HG02610 (cell line): ENCODE measurements at regions not wholly inside any gene's neighbourhood (a gene's known extent, or its start where the extent isn't known, plus 50 kb on each side); places are given as distances from the start of the nearest gene placed in this dataset.

Source experiments
- ATAC-seq: cut with Tn5 transposase; IDR thresholded peaks from one replicate; pipeline ENCODE4 v1.9.1; 2021; ENCODE audit warnings: mild to moderate bottlenecking, moderate library complexity; ENCODE audit not compliant: unreplicated experiment

DNA sequence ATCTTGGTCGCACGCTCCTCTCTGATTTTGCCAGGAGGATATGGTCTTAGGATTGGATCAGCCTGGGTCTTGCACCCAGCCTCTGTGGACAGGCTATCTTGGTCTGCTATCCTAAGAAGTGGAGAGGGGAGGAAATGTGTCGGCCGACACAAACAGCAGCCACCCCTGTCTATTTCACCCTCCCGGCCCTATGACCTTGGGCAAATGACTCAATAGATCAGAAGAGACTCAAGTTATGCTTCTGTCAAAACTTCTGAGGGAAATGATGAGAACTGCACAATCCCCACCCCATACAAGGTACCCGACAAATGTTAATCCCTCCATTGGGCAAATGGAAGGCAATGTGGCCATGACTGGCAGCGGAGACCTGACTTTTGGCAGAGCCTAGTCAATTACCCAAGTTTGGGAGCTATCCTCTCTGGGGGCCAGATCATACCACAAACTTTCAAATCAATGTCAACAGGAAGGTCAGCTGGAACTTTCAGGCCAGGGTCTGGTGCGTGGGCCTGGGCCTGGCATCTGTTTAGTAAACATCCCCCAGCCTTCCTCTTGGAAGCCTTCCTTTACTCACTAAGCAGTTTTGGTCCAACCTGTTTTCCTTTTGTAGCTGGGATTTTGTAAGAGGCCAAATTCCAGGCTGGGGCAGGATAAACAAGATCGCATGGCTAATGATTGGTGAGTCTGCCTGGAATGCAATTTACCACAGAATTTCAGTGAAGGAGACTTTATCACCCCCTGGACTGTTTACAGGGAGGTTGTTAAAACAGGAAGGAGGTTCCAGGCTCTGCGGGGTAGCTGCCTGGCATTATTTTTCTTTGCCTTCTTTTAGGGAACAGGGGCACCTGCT lies 64.2 kb upstream of the CPEB4 start:
- ATAC-seq = no peak

DNA sequence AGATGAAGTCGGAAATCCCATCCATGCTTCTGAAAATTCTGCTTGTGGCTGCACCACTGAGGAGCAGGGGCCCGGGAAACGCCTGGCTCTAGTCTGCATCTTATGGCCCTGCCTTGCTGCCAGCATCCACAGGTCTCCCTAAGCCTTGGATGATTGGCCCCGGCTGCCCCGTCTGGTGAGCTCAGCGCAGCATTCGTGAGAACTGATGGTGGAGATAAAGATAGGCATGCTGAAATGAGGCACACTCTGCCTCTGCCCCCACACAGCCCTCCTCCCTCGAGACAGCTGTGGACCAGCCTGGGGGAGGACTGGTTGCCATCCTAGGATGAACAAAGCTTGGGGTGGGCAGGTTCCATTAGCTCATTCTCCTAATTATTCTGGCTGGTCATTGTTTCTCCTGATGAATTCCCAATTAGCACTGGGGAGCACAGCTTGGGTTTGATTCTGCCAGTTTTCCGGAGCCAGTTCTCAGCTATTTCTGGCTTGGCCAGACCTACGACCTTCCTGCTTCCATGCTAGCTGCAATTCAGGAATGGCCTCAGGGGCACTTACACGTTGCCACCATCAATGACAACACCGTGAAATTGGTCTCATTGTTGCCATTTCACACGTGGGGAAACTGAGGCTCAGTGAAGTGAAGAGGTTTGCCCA lies 62.8 kb upstream of the CPEB4 start:
- ATAC-seq = no peak

DNA sequence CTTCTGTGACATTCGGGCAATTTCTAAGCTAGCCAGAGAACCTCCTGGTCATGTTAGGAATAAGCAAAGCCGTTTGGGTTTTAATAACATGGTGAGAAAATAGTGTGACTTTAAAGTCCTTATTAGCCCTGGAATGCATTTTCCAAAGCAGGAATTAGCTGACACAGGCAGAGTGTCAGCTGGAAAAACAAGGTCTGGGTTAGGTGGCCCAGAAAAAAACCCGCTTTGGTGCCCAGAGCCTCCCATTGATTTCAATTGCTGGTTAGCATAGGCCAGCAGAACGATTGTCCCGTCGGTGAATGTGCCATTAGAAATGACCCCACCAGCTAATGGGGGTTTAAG lies 62.1 kb upstream of the CPEB4 start:
- no peak for ATAC-seq

GRCh38 chr5:173826428-173827350 lies 61.5 kb upstream of the CPEB4 start:
- ATAC-seq = no peak

- ATAC-seq = no peak
Measured at GRCh38 chr5:173828952-173829351, 59.2 kb upstream of the CPEB4 start.

- peak; percentile 42 for ATAC-seq
Measured at GRCh38 chr5:173829826-173830225, 58.3 kb upstream of the CPEB4 start.

DNA sequence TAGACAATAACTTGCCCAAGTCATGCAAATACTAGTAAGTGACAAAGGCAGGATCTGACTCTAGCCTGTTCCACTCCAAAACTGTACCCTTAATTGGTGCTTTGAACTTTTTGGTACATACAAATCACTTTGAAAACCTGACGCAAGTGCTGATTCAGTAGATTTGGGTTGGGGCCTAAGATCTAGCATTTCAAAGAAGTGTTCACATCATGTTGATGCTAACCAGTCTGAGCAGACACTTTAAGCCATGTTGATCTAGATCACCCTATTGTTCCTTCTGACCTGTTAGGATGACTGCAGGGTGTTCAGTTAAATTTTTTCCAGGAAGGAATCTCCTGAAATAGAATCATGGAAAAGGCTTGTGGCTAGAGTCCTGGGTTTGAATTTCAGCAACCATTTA lies 57.7 kb upstream of the CPEB4 start:
- no peak for ATAC-seq

GRCh38 chr5:173831196-173831914 lies 56.8 kb upstream of the CPEB4 start:
- ATAC-seq = no peak

GRCh38 chr5:173832386-173832785 lies 55.8 kb upstream of the CPEB4 start:
- ATAC-seq = peak; percentile 69

GRCh38 chr5:173833196-173833985 lies 54.8 kb upstream of the CPEB4 start:
- no peak for ATAC-seq

DNA sequence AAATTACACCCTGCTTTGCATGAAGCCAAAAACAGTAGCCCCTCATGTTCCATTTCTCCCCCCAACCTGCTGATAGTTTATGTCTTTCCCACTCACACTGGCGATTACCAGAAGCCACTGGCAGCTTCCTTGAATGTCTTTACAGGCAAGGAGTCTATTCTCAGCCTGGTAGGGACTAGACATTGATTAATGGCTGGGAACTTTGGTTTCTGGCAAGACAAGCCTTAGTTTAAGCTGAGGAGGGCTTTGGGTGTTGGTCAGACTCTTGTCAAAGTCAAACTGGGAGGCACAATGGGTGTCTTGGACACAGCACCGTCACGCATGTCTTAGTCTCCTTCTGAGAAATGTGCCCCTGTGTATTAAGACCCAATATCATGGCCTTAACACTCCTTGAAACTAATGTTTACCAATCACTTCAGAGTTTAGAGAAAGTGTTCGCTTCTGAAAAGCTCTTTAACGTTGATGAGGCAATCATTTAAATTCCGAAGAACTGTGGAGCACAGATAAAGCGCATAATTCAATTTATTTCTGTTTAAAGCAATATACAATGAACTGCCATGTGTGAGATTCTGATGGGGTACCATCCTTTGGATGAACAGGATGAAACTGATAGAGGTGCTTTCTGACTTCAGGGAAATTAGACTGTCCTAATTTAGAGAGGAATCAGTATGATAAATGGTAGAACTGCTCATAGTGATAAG lies 53.9 kb upstream of the CPEB4 start:
- ATAC-seq = no peak

DNA sequence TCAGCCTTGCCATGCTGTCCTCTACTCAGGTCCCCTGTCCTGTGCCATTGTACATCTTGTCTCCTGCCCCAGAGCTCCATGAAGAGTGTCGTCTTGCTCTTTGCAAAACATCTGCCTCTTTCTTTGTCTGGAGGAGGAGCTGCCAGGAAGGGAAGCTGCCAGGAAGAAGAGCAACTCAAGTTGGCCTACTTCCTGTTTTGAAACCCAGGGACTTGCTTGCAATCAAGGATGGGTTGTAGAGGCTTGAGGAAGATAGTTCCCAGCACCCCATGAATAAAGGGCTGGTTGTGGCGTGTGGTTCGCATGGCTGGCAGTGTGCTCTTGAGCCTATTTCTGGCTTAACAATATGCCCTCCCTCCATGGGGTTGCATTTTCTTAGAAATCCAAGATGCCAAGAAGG lies 53.0 kb upstream of the CPEB4 start:
- no peak for ATAC-seq

GRCh38 chr5:173835661-173836060 lies 52.5 kb upstream of the CPEB4 start:
- ATAC-seq = no peak

GRCh38 chr5:173837654-173838053 lies 50.5 kb upstream of the CPEB4 start:
- ATAC-seq = no peak
